HuH-7.5 (cell line): ENCODE measurements at regions not wholly inside any gene's neighbourhood (a gene's known extent, or its start where the extent isn't known, plus 50 kb on each side); places are given as distances from the start of the nearest gene placed in this dataset.
"Not testable (repeated sequence)": the region's sequence is repeated elsewhere in the genome, so short reads cannot be mapped to it uniquely, and the experiment has no call there.

ENCODE experiments used
- DNase-seq: peaks from one replicate; pipeline ENCODE4 v3.0.0; 2011; ENCODE audit warnings: low spot score

DNA sequence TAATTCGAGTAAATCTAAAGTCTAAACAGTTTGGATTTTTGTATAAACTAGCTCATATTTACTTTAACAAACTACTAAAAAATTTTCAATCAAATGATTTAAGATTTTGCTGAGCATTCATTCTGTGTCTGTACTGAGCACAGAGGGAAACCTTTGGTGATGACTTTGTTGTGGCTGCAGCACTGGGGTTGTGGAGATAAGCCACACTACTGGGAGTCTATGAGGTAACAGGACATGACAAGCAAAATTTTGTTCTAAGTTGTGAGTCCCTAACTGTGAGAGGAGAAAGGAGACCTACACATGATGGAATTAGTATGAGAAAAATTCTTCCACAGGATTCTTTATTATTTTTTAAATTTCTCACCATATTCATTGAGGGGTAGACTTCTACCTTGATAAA is 933.7 kb upstream of the LRATD1 start:
- no peak for DNase-seq

DNA sequence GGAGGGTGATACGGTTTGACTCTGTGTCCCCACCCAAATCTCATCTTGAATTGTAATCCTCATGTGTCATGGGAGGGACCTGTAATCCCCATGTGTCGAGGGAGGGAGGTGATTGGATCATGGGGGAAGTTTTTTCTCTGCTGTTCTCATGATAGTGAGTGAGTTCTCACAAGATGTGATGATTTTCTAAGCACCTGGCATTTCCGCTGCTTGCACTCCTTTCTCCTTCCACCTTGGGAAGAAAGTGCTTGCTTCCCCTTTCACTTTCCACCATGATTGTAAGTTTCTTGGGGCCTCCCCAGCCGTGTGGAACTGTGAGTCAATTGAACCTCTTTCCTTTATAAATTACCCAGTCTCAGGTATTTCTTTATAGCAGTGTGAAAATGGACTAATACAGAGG is 932.6 kb upstream of the LRATD1 start:
- DNase-seq, result not testable (repeated sequence)

DNA sequence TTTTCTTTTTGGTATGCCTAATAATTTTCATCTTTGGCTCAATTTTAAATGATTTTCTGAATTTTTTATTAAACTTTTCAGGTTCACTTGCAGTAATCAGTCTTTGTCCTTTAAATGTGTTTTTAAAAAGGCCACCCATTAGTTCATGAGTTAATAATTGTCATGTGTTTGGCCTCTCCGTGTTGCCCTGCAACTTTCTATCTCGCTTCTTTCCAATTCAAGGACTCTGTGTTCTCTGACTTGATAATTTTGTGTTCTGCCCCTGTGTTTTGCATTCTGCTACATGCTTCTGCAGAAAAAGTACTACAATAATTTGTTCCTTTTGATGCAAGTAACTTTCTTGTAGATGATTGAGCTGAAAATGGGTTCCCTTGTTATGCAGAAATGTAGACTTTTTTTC is 921.4 kb upstream of the LRATD1 start:
- DNase-seq, result no peak

DNA sequence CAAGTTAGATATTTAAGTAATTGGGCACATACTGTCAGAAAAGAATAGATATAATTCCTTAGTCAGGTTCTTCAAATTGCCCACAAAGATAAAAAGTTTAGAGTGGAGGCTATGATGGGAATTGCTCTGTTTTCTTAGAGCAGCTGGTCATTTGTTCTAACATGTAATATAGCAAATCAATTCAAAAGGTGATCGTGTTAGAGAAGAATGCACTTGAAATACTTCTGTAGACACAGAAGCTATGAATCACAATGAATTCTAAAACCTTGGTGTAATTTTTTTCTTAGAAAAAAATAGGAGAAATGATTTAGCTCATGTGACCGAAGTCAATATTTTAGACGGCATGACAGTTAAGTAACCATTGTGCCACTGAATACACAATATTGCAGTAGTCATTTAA is 918.1 kb upstream of the LRATD1 start:
- no peak for DNase-seq

GRCh38 chr2:13725945-13726344 is 906.6 kb upstream of the LRATD1 start:
- no peak for DNase-seq

DNA sequence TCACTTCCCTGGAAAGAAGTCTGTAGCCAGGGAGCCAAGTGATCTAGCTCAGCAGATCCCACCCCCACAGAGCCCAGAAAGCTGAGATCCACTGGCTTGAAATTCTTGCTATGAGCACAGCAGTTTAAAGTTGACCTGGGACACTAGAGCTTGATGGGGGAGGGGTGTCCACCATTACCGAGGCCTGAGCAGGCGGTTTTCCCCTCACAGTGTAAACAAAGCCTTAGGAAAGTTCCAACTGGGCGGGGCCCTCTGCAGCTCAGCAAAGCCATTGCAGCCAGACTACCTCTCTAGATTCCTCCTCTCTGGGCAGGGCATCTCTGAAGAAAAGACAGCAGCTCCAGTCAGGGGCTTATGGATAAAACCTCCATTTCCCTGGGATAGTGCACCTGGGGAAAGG is 887.2 kb upstream of the LRATD1 start:
- no peak for DNase-seq

DNA sequence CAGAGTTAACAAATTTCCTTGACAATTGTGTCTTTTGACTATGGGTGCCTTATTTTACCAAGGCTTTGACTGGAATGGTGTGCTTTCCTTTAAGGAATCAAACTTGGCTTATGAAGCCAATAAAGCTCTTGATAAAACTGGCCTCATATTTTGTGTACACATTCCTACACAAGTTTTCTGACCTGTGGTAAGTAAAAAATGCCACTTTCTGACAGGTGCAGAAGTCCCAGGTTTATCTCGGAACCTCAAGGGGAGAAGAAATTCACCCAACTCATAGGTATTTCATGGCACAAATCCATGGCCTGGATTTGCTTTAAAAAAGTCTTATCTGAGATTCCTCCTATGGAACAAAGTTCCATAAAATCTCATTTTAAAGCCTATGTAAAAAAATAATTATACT is 880.6 kb upstream of the LRATD1 start:
- no peak for DNase-seq

DNA sequence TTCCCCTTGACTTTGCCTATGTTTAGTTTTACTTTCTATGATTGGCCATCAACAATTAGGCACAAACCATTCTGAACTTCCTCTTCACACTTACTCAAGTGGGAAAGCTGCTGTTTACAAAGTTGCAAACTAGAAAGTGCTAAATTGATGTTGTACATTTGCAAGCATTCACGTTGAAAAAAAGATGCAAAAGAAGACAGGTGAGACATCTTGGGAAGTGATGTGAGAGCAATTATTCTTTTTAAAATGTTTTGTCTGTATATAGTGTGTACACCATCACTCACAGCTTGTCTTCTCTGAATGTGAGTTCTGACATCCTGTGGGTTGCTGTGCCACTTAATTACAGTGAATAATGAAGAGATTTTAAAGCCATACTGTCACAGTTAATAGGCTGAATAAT is 874.1 kb upstream of the LRATD1 start:
- DNase-seq, result no peak

GRCh38 chr2:13768274-13768673 is 864.2 kb upstream of the LRATD1 start:
- DNase-seq, result no peak

- no peak for DNase-seq
Measured at GRCh38 chr2:13770279-13770678, 862.2 kb upstream of the LRATD1 start.

DNA sequence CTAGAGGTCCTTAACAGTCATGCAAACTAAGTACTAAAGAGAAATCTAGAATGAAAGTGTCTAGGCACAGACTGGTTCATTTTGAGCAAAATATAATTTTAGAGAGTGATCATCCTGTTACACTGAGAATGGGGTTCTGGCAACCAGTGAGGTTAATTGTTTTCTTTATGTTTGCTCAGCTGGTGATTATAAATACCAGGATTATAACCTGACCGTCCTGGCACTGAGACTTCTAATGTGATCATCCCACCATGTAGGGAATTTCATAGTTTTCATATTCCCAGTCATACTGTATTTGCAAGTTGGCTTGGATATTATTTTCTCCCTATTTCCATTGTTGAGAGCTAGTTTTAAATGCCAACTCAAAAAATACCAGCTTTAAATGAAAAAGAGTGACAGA is 852.5 kb upstream of the LRATD1 start:
- no peak for DNase-seq

- no peak for DNase-seq
Measured at GRCh38 chr2:13791019-13791547, 841.4 kb upstream of the LRATD1 start.

- DNase-seq, result no peak
Measured at GRCh38 chr2:13806539-13806938, 826.0 kb upstream of the LRATD1 start.

GRCh38 chr2:13813236-13813635 is 819.3 kb upstream of the LRATD1 start:
- DNase-seq, result no peak

DNA sequence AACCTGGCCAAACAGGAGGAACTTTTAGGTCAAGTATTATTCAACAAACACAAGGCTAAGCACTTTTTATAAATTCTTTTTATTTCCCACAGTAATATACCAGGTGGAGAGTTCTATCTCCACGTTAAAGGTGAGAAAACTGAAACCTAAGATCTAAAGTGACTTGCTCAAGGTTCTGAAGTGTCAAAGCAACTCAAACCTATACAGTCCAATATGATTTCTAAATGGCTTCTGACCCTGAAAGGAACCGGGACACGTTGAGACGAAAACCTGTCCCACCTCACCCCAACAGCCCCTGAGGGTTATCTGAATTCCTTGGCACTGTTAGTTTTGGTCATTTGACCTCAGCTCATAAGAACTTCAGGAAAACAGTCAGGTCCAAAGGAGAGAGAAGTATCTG is 814.5 kb upstream of the LRATD1 start:
- no peak for DNase-seq

DNA sequence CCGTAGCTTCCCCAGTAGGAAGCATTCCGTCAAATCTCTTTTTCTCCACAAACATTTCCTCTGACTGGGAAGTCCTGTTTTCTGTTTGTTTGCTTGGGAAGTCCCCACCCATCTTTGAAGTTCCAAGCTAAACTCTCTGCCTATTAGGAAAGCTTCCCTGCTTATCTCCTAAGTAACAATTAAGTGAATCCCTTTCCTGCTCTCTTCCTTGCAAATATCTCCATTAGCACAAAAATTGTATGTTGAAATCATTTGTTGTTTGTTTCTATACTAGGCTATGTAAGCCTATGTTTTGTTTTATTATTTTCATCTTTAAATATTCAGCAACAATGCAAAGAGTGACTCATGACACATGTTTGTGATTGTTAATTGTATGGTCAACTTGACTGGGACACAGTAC is 812.6 kb upstream of the LRATD1 start:
- no peak for DNase-seq

GRCh38 chr2:13821255-13821880 is 811.1 kb upstream of the LRATD1 start:
- no peak for DNase-seq

GRCh38 chr2:13822365-13822764 is 810.2 kb upstream of the LRATD1 start:
- DNase-seq, result no peak

- no peak for DNase-seq
Measured at GRCh38 chr2:13826314-13826853, 806.1 kb upstream of the LRATD1 start.

- DNase-seq, result no peak
Measured at GRCh38 chr2:13858626-13859025, 773.9 kb upstream of the LRATD1 start.

- DNase-seq, result not testable (repeated sequence)
Measured at GRCh38 chr2:13868275-13868674, 764.2 kb upstream of the LRATD1 start.

- DNase-seq, result no peak
Measured at GRCh38 chr2:13876491-13877037, 756.0 kb upstream of the LRATD1 start.

- no peak for DNase-seq
Measured at GRCh38 chr2:13877571-13877970, 754.9 kb upstream of the LRATD1 start.
